ENCODE measurements at regions not wholly inside any gene's neighbourhood (a gene's known extent, or its start where the extent isn't known, plus 50 kb on each side); places are given as distances from the start of the nearest gene placed in this dataset.

- TF ChIP-seq, protein P1, sequence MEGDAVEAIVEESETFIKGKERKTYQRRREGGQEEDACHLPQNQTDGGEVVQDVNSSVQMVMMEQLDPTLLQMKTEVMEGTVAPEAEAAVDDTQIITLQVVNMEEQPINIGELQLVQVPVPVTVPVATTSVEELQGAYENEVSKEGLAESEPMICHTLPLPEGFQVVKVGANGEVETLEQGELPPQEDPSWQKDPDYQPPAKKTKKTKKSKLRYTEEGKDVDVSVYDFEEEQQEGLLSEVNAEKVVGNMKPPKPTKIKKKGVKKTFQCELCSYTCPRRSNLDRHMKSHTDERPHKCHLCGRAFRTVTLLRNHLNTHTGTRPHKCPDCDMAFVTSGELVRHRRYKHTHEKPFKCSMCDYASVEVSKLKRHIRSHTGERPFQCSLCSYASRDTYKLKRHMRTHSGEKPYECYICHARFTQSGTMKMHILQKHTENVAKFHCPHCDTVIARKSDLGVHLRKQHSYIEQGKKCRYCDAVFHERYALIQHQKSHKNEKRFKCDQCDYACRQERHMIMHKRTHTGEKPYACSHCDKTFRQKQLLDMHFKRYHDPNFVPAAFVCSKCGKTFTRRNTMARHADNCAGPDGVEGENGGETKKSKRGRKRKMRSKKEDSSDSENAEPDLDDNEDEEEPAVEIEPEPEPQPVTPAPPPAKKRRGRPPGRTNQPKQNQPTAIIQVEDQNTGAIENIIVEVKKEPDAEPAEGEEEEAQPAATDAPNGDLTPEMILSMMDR (IDR thresholded peaks at IDR 0.05 in 2 of 3, conservative IDR thresholded peaks at IDR 0.05 in 1 of 3; ENCODE audit: control insufficient read depth in 2 of 3, extremely low read depth in 1 of 3, insufficient read depth in 1 of 3, low read depth in 3 of 3, low read length in 3 of 3) = no peak
- no peak for TF ChIP-seq SPI1 (IDR thresholded peaks at IDR 0.05; ENCODE audit: borderline replicate concordance, insufficient read depth, low read depth, low read length)
Measured at GRCh38 chr20:48247961-48248360, 462.7 kb upstream of the SULF2 start.
